ENCODE measurements at regions not wholly inside any gene's neighbourhood (a gene's known extent, or its start where the extent isn't known, plus 50 kb on each side); places are given as distances from the start of the nearest gene placed in this dataset.

GRCh38 chr9:134275375-134275774 is 50.9 kb upstream of the RXRA start:
- no peak for TF ChIP-seq POLR2AphosphoS5 (IDR thresholded peaks at IDR 0.05; ENCODE audit: low read depth, low read length)
- no peak for TF ChIP-seq POLR2A (IDR thresholded peaks at IDR 0.05; ENCODE audit: low read depth, low read length)
- TF ChIP-seq TAF1 (IDR thresholded peaks at IDR 0.05; ENCODE audit: borderline replicate concordance, low read depth, low read length): no peak
